HCEC 1CT (cell line): ENCODE measurements at regions not wholly inside any gene's neighbourhood (a gene's known extent, or its start where the extent isn't known, plus 50 kb on each side); places are given as distances from the start of the nearest gene placed in this dataset.

Source experiments
- DNase-seq: peaks from one replicate; pipeline ENCODE4 v3.0.0-alpha.2; 2017

GRCh38 chr2:53021292-53021691 is 746.3 kb upstream of the CHAC2 start:
- peak; percentile 61 for DNase-seq

GRCh38 chr2:53018825-53019425 is 748.7 kb upstream of the CHAC2 start:
- peak; percentile 39 for DNase-seq

GRCh38 chr2:53006980-53007379 is 760.6 kb upstream of the CHAC2 start:
- no peak for DNase-seq

GRCh38 chr2:53004413-53004812 is 763.2 kb upstream of the CHAC2 start:
- DNase-seq: no peak

GRCh38 chr2:52995424-52995823 is 772.2 kb upstream of the CHAC2 start:
- DNase-seq: no peak

GRCh38 chr2:52976143-52976949 is 791.3 kb upstream of the CHAC2 start:
- DNase-seq: peak; percentile 13

- DNase-seq: no peak
These were observed 793.5 kb upstream of the CHAC2 start for GRCh38 chr2:52974127-52974526.

- no peak for DNase-seq
These were observed 797.0 kb upstream of the CHAC2 start for GRCh38 chr2:52970642-52971041.

GRCh38 chr2:52968043-52968442 is 799.6 kb upstream of the CHAC2 start:
- DNase-seq: no peak

- DNase-seq: no peak
These were observed 802.6 kb upstream of the CHAC2 start for GRCh38 chr2:52964916-52965530.

GRCh38 chr2:52961403-52961802 is 806.2 kb upstream of the CHAC2 start:
- DNase-seq: no peak

- no peak for DNase-seq
These were observed 806.7 kb upstream of the CHAC2 start for GRCh38 chr2:52960881-52961280.

GRCh38 chr2:52959801-52960200 is 807.8 kb upstream of the CHAC2 start:
- no peak for DNase-seq

GRCh38 chr2:52956766-52957165 is 810.8 kb upstream of the CHAC2 start:
- no peak for DNase-seq

- DNase-seq: no peak
These were observed 811.5 kb upstream of the CHAC2 start for GRCh38 chr2:52956118-52956517.

- DNase-seq: no peak
These were observed 812.5 kb upstream of the CHAC2 start for GRCh38 chr2:52955079-52955478.

GRCh38 chr2:52940101-52940500 is 827.5 kb upstream of the CHAC2 start:
- DNase-seq: no peak

- DNase-seq: no peak
These were observed 828.4 kb upstream of the CHAC2 start for GRCh38 chr2:52939250-52939649.

GRCh38 chr2:52936029-52936428 is 831.6 kb upstream of the CHAC2 start:
- no peak for DNase-seq

GRCh38 chr2:52934920-52935640 is 832.5 kb upstream of the CHAC2 start:
- no peak for DNase-seq

GRCh38 chr2:52934323-52934898 is 833.2 kb upstream of the CHAC2 start:
- peak; percentile 55 for DNase-seq

- DNase-seq: no peak
These were observed 833.7 kb upstream of the CHAC2 start for GRCh38 chr2:52933878-52934277.

GRCh38 chr2:52931660-52932059 is 835.9 kb upstream of the CHAC2 start:
- no peak for DNase-seq
